IPS DF 4.7 (cell line): ENCODE measurements at regions not wholly inside any gene's neighbourhood (a gene's known extent, or its start where the extent isn't known, plus 50 kb on each side); places are given as distances from the start of the nearest gene placed in this dataset.
"Not testable (repeated sequence)": the region's sequence is repeated elsewhere in the genome, so short reads cannot be mapped to it uniquely, and the experiment has no call there.

Experiments
- DNase-seq: peaks from one replicate; pipeline ENCODE4 v3.0.0-alpha.2; 2013; ENCODE audit warnings: low spot score; ENCODE audit errors: extremely low read depth

- DNase-seq = no peak
Observed at GRCh38 chr13:62767473-62767872, 1351.8 kb upstream of the PCDH20 start.

GRCh38 chr13:62760724-62761123 lies 1345.1 kb upstream of the PCDH20 start:
- DNase-seq = no peak

- no peak for DNase-seq
Observed at GRCh38 chr13:62747629-62748028, 1332.0 kb upstream of the PCDH20 start.

GRCh38 chr13:62747152-62747551 lies 1331.5 kb upstream of the PCDH20 start:
- DNase-seq = no peak

GRCh38 chr13:62729746-62730145 lies 1314.1 kb upstream of the PCDH20 start:
- not testable (repeated sequence) for DNase-seq

- no peak for DNase-seq
Observed at GRCh38 chr13:62721893-62722292, 1306.2 kb upstream of the PCDH20 start.

- not testable (repeated sequence) for DNase-seq
Observed at GRCh38 chr13:62711948-62712347, 1296.3 kb upstream of the PCDH20 start.

- DNase-seq = no peak
Observed at GRCh38 chr13:62710787-62711186, 1295.1 kb upstream of the PCDH20 start.

GRCh38 chr13:62706048-62706447 lies 1290.4 kb upstream of the PCDH20 start:
- DNase-seq = no peak

- DNase-seq = no peak
Observed at GRCh38 chr13:62704875-62705274, 1289.2 kb upstream of the PCDH20 start.

- no peak for DNase-seq
Observed at GRCh38 chr13:62702502-62702901, 1286.9 kb upstream of the PCDH20 start.

GRCh38 chr13:62697701-62698100 lies 1282.1 kb upstream of the PCDH20 start:
- DNase-seq = no peak

GRCh38 chr13:62696490-62696889 lies 1280.8 kb upstream of the PCDH20 start:
- no peak for DNase-seq

- no peak for DNase-seq
Observed at GRCh38 chr13:62687732-62688131, 1272.1 kb upstream of the PCDH20 start.

GRCh38 chr13:62684359-62684758 lies 1268.7 kb upstream of the PCDH20 start:
- no peak for DNase-seq

GRCh38 chr13:62682788-62683187 lies 1267.1 kb upstream of the PCDH20 start:
- no peak for DNase-seq

GRCh38 chr13:62678039-62678438 lies 1262.4 kb upstream of the PCDH20 start:
- no peak for DNase-seq

- DNase-seq = no peak
Observed at GRCh38 chr13:62663767-62664166, 1248.1 kb upstream of the PCDH20 start.

- DNase-seq = no peak
Observed at GRCh38 chr13:62659365-62659764, 1243.7 kb upstream of the PCDH20 start.

- no peak for DNase-seq
Observed at GRCh38 chr13:62653371-62653770, 1237.7 kb upstream of the PCDH20 start.

- no peak for DNase-seq
Observed at GRCh38 chr13:62643799-62644524, 1228.3 kb upstream of the PCDH20 start.

- DNase-seq = no peak
Observed at GRCh38 chr13:62643007-62643483, 1227.4 kb upstream of the PCDH20 start.

GRCh38 chr13:62635161-62635560 lies 1219.5 kb upstream of the PCDH20 start:
- no peak for DNase-seq
